ENCODE measurements at regions not wholly inside any gene's neighbourhood (a gene's known extent, or its start where the extent isn't known, plus 50 kb on each side); places are given as distances from the start of the nearest gene placed in this dataset.

DNA sequence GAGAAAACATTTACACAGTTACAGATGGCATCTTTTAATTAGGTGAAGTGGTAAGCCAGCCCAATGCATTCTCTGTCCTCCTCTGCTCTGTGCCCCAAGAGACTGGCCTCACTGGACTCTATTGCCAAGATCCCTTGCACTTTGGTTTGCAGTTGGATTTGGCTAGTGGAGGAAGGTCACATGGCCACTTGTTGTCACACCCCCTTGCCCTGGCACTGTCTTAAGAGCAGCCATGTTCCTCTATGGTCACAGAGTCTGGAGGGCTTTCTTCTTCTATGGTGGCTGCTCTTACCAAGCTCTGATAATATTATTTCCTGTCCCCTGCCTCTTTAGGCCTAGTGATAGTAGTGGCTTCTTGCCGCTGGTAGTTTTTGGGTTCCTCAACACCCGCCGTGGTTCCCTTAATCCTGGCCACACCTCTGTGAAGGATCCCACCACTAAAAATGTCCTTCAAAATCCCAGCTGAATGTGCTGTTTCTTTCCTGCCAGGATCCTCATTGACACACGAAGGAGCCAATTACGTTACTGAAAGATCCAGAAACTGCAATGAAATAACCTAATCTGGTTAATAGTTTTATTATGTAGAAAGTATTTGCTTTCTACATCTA, 111.1 kb downstream of the CDC42EP3 start:
- no peak overlapping the region for H2AK9ac ChIP-seq (replicated peaks; ENCODE audit: low read depth, low read length, poor library complexity)
- H3K9me1 ChIP-seq (ENCODE audit: insufficient read depth, low read length): peaks cover 5% of the 10 kb centered on the region
- in situ Hi-C loops (cut with MboI; ENCODE audit: low sequenced_read_pairs) (no loop called here), dilution Hi-C loops (cut with HindIII; ENCODE audit: low sequenced_read_pairs, unreplicated experiment) (no loop called here), intact Hi-C loops (cut with micrococcal nuclease) (no loop called here)
- CTCF ChIA-PET: no interaction called here
- no peaks in the 10 kb centered on the region for H3K27me3 ChIP-seq (ENCODE audit: control insufficient read depth, insufficient read depth, low read length)
- no peaks in the 10 kb centered on the region for H3K79me1 ChIP-seq (ENCODE audit: low read depth in 1 of 2, low read length in 2 of 2)
- H4K8ac ChIP-seq (ENCODE audit: low read depth in 2 of 2, low read length in 2 of 2): no peak overlapping the region
- no peak overlapping the region for H3K27ac ChIP-seq (ENCODE audit: insufficient read depth, low read length)
- no peak overlapping the region for H3K18ac ChIP-seq (ENCODE audit: low read depth, low read length)
- H2AK5ac ChIP-seq (ENCODE audit: low read depth, low read length): no peak overlapping the region; the same call in 1 of the 2 replicates
- DNase-seq (no peak), ATAC-seq (ENCODE audit: low read depth) (no peak)
- no peak overlapping the region for H3K4me2 ChIP-seq (ENCODE audit: low read depth, low read length)
- peaks cover 12% of the 10 kb centered on the region; the same call in 1 of the 2 replicates for H3K4me1 ChIP-seq (ENCODE audit: control insufficient read depth, insufficient read depth, low read length)
- no peak overlapping the region for H4K5ac ChIP-seq (ENCODE audit: low read depth, low read length)
- no peaks in the 10 kb centered on the region for H4K20me1 ChIP-seq (ENCODE audit: insufficient read depth, low read length)
- H2BK5ac ChIP-seq (ENCODE audit: low read depth, low read length, poor library complexity, severe bottlenecking): no peak overlapping the region
- H2BK15ac ChIP-seq (ENCODE audit: low read depth, low read length): 0 out of 3 replicates have a peak overlapping the region, but pooled peaks have one; percentile 26
- H2BK120ac ChIP-seq (ENCODE audit: low read depth, low read length): no peak overlapping the region
- H3K14ac ChIP-seq (replicated peaks; ENCODE audit: low read depth, low read length): no peak overlapping the region
- H3K23ac ChIP-seq (ENCODE audit: low read depth, low read length): no peak overlapping the region
- no CpG with 5 or more reads among the region's 5 CpGs for WGBS, 2 experiments (ENCODE audit: extremely low coverage in 2 of 2, insufficient read length in 1 of 2)
- no TSS peak for BruUV-seq (replicated peaks)
- H2AFZ ChIP-seq (replicated peaks; ENCODE audit: low read length, poor library complexity): no peak overlapping the region
- H4K91ac ChIP-seq (ENCODE audit: insufficient read depth, low read depth, low read length): no peak overlapping the region
- no peak overlapping the region for H3K4me3 ChIP-seq (ENCODE audit: insufficient read depth, low read depth, low read length)
- H3K36me3 ChIP-seq (ENCODE audit: control insufficient read depth, insufficient read depth, low read length): no peaks in the 10 kb centered on the region
- no peak overlapping the region for H3K56ac ChIP-seq (ENCODE audit: extremely low read depth, insufficient read depth, low read length)
- no peak for TF ChIP-seq MAFK (IDR thresholded peaks at IDR 0.05; ENCODE audit: low read depth, low read length)
- no peak for TF ChIP-seq FOS (IDR thresholded peaks at IDR 0.05; ENCODE audit: low read depth, low read length)
- no peak for TF ChIP-seq CEBPB (IDR thresholded peaks at IDR 0.05; ENCODE audit: low read depth, low read length)
- TF ChIP-seq, protein P1, sequence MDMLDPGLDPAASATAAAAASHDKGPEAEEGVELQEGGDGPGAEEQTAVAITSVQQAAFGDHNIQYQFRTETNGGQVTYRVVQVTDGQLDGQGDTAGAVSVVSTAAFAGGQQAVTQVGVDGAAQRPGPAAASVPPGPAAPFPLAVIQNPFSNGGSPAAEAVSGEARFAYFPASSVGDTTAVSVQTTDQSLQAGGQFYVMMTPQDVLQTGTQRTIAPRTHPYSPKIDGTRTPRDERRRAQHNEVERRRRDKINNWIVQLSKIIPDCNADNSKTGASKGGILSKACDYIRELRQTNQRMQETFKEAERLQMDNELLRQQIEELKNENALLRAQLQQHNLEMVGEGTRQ (IDR thresholded peaks at IDR 0.05; ENCODE audit: low read depth, low read length): no peak
- no peak for TF ChIP-seq RAD21 (IDR thresholded peaks at IDR 0.05; ENCODE audit: low read length)
- TF ChIP-seq, protein P2, sequence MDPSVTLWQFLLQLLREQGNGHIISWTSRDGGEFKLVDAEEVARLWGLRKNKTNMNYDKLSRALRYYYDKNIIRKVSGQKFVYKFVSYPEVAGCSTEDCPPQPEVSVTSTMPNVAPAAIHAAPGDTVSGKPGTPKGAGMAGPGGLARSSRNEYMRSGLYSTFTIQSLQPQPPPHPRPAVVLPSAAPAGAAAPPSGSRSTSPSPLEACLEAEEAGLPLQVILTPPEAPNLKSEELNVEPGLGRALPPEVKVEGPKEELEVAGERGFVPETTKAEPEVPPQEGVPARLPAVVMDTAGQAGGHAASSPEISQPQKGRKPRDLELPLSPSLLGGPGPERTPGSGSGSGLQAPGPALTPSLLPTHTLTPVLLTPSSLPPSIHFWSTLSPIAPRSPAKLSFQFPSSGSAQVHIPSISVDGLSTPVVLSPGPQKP (IDR thresholded peaks at IDR 0.05; ENCODE audit: borderline replicate concordance, low read depth, low read length): no peak
- TF ChIP-seq SMC3 (IDR thresholded peaks at IDR 0.05; ENCODE audit: low read depth, low read length): no peak
- TF ChIP-seq RCOR1 (IDR thresholded peaks at IDR 0.05; ENCODE audit: insufficient replicate concordance, low read length): no peak
- TF ChIP-seq MXI1 (IDR thresholded peaks at IDR 0.05; ENCODE audit: borderline replicate concordance, low read depth, low read length): no peak
- TF ChIP-seq, protein P3, sequence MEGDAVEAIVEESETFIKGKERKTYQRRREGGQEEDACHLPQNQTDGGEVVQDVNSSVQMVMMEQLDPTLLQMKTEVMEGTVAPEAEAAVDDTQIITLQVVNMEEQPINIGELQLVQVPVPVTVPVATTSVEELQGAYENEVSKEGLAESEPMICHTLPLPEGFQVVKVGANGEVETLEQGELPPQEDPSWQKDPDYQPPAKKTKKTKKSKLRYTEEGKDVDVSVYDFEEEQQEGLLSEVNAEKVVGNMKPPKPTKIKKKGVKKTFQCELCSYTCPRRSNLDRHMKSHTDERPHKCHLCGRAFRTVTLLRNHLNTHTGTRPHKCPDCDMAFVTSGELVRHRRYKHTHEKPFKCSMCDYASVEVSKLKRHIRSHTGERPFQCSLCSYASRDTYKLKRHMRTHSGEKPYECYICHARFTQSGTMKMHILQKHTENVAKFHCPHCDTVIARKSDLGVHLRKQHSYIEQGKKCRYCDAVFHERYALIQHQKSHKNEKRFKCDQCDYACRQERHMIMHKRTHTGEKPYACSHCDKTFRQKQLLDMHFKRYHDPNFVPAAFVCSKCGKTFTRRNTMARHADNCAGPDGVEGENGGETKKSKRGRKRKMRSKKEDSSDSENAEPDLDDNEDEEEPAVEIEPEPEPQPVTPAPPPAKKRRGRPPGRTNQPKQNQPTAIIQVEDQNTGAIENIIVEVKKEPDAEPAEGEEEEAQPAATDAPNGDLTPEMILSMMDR (conservative IDR thresholded peaks at IDR 0.05; ENCODE audit: low read depth, low read length): no peak
- no peak for TF ChIP-seq POLR2A (IDR thresholded peaks at IDR 0.05; ENCODE audit: low read depth, low read length)
- TF ChIP-seq CHD1 (IDR thresholded peaks at IDR 0.05; ENCODE audit: low read depth, low read length): no peak
- no peak for TF ChIP-seq BHLHE40 (IDR thresholded peaks at IDR 0.05; ENCODE audit: low read depth, low read length)
- no peak overlapping the region for H2BK20ac ChIP-seq (ENCODE audit: low read depth, low read length)
- H3K4ac ChIP-seq (ENCODE audit: low read depth, low read length): no peak overlapping the region
- H3K9me3 ChIP-seq (ENCODE audit: control insufficient read depth, insufficient read depth, low read length): no peaks in the 10 kb centered on the region
- POLR2A ChIA-PET (ENCODE audit: unreplicated experiment): no interaction called here
- no peak overlapping the region for H3K9ac ChIP-seq (ENCODE audit: low read depth, low read length)

All from IMR-90 (cell line).